Globus pallidus (tissue), 1 donor: ENCODE measurements at regions not wholly inside any gene's neighbourhood (a gene's known extent, or its start where the extent isn't known, plus 50 kb on each side); places are given as distances from the start of the nearest gene placed in this dataset.
A peak's percentile ranks its signal among the peaks of the same experiment; 100 is the strongest.

Source experiments
- DNase-seq: peaks from one replicate; pipeline ENCODE4 v3.0.0-alpha.2; 2015; ENCODE audit warnings: low spot score

DNA sequence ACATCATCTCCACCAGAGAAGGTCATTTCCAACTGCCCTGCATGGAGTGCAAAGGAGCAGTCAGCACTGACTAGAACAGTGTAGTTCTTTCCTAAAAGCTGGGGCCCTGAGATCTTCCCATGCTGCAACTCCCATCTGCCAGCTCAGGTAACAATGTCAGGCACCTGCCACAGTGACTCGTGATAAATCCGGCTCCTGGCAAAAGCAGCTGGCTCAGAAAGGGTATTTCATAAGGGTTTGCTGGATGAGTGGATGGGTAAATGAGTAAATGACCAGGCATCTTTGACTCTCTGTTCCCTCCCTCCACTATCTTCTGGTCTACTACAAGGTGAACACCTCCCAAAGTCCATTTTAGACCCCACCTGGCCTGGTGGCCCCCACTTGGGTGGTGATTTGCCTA, 403.6 kb downstream of the NXPE2 start:
- no peak for DNase-seq

- DNase-seq: no peak
Measured at GRCh38 chr11:115083144-115083806, 404.9 kb downstream of the NXPE2 start.

DNA sequence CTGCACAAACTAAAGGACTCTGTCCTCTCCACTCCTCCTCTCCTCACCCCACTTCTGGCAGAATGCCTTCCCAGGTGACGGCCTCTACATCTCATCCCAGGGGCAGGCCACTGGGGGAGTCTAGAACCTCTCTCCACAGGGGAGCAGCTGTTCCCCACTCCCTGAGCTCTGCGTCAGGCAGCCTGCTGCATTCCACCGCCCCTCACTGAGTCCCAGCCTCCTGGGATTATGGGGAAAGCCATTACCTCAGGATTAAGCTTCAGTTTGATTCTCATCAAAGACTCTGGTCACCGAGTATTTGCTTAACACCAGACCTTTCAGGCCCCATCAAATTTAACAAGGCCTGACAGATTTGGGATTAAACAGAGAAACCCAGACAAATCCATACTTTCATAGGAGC, 405.9 kb downstream of the NXPE2 start:
- DNase-seq: no peak

GRCh38 chr11:115085461-115086210, 407.3 kb downstream of the NXPE2 start:
- peak; percentile 63 for DNase-seq

GRCh38 chr11:115087791-115088190, 409.5 kb downstream of the NXPE2 start:
- no peak for DNase-seq

DNA sequence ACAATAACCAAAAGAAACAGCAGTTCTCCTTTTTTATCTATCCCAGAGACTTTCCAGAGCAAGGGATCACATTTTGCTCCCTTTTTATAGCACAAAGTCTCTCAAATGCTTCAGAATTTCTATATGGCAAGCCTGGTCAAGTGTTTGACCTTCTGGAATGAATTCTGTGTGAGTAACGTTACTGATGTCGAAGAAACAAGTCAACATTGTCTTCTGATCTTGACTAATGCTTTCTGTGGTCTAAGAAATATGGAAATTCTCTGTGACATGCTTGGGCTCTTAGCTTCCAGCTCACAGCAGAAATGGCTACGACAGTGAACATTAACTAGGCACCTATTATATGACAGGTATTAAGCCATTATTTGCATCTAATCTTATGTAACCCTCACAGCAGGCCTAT, 411.7 kb downstream of the CADM1 start:
- DNase-seq: no peak

DNA sequence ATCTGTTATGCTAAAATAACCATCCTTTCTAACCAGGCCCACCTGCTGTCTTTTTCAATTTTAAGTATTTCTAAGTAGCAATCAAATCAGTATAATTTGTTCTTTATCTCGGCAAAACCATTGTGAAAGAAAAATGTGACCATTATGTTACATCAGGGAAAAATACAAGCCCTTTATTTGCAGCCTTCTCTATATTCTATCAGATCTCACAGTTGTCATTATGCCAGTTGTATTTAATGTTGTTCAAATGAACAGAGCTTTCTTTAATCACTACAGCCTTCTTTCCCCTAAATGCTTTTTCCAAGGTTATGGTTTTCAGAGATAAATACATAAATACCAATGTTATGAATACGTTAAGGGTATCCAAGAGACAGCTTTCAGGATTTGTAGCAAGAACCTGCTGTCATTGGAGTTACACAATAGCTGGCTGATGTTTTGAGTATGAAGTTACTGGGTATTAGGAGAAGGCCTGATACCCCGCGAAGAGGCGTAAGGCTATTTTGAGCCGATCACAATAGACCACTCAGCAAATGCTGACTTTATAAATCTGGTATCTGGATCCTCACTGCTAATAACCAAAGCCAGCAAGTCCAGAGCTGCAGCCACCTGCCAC, 406.3 kb downstream of the CADM1 start:
- DNase-seq: no peak

DNA sequence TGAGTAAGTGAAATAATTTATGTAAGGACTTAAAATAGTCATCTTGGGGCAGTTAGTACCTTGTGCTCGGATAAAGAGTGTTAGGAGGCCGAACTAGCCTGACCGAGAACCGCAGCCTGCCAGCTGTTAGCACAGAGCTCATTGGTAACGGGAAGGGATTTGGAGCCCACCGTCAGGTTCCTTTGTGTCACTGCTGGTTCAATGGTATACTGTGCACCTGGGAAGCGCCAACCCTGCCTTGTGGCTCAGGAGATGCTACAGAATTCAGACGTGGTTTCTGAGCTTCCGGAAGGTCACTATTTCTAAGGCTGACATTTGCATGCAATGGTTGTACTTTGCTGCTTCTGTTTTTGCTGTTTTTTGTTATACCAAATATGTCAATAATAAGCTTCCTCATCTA, 403.5 kb downstream of the CADM1 start:
- no peak for DNase-seq

GRCh38 chr11:115103921-115104320, 400.3 kb downstream of the CADM1 start:
- no peak for DNase-seq

DNA sequence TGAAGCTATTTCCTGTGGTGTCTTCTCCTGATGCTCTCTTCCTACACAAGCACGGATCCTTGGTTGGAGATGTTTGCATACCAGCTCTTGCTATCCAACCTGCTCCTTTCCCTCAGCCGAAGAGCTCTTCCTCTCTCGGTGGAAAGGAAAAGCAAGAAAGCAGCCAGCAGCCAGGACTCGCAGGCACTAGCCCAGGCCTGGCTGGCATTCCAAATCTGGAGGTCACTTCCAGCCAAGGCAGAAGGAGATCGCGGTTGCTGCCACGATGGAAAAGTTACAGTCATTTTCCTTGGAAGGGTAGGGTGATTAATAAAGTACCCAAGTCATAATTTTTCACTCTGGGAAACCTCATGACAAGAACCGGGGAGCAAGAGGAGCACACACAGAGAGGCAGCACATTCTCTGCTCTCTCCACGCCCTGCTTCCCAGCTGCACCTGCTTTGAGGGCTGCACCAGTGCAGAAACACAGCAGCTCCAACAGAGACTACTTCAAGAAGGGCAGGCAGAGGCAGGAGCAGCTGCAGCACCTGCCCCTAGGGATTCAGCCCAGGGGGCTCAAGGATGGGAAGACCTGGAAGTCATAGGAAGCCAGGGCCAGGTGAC, 399.3 kb downstream of the CADM1 start:
- DNase-seq: no peak

- DNase-seq: no peak
Measured at GRCh38 chr11:115111066-115111465, 393.1 kb downstream of the CADM1 start.

DNA sequence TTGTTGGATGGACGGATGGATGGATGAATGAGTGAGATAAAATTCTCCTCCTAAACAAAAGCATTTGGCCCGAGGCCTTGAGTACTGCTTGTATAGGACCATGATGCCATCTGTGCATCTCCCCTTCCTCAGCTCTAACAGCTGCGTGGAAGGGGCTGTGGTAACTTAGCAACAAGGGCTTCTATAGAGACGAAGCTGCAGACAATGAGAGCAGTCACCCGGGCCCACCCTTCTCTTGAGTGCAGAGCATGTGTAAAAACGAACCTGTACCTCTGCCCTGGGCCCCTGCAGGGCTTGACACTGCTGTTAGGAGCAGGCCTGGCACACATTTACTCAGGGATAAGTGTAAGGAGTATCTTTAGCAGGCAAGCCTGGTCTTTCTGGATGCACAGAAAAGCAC, 391.5 kb downstream of the CADM1 start:
- DNase-seq: no peak

- DNase-seq: no peak
Measured at GRCh38 chr11:115117956-115118493, 386.2 kb downstream of the CADM1 start.

DNA sequence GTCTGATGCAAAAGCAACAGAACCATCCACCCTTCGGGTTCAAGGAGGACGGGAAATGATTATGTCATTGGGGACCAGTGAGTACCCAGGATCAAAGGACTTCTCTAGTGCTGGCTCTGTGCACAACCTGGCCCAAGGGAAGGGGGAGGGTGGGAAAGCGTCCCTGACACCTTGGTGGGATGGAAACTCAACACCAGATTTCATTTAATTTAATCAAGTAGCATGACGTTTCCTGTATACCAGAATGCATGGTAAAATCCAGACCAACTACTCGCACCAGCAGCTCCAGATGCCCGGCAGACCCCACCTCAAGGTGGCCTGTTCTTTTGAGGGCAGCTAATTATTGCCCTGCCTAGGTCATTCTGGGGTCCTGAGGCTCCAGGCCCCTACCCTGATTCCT, 385.1 kb downstream of the CADM1 start:
- no peak for DNase-seq
